Neural progenitor cell (in vitro differentiated cells): ENCODE measurements at regions not wholly inside any gene's neighbourhood (a gene's known extent, or its start where the extent isn't known, plus 50 kb on each side); places are given as distances from the start of the nearest gene placed in this dataset.

Experiments
- EZH2 ChIP-seq: fragments of 200-600 bp; sonication (generic); IDR thresholded peaks from 2 replicates; pipeline ENCODE4 v1.6.1; 2017; ENCODE audit warnings: antibody characterized with exemption, mild to moderate bottlenecking, moderate library complexity
- EZH2phosphoT487 ChIP-seq: fragments of 200-600 bp; sonication (generic); IDR thresholded peaks from 2 replicates; pipeline ENCODE4 v1.6.1; 2017; ENCODE audit warnings: antibody characterized with exemption
- TF ChIP-seq, protein P1 (sequence below): fragments of 200-600 bp; sonication (generic); IDR thresholded peaks from 2 replicates; pipeline ENCODE4 v1.5.1; 2017; ENCODE audit warnings: antibody characterized with exemption, mild to moderate bottlenecking

DNA sequence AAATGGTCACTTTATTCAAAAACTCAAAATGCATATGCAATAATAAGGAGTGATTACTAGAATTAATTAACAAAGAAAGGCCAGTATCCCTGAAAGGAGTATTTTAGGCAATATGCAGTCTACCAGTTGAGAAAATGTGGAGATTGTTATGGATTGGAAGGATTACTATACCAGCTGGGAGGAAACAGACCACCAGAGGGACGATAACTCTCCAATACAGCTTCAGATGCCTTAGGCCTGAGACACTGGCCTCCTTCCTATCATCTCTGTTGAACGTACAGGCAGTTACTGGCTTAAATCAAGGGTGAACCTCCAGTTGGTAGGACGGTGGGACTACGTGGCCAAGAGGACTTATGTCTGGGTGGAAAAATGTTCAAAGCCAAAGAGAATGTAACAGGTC, 336.4 kb upstream of the EPHA4 start:
- TF ChIP-seq, protein P1, sequence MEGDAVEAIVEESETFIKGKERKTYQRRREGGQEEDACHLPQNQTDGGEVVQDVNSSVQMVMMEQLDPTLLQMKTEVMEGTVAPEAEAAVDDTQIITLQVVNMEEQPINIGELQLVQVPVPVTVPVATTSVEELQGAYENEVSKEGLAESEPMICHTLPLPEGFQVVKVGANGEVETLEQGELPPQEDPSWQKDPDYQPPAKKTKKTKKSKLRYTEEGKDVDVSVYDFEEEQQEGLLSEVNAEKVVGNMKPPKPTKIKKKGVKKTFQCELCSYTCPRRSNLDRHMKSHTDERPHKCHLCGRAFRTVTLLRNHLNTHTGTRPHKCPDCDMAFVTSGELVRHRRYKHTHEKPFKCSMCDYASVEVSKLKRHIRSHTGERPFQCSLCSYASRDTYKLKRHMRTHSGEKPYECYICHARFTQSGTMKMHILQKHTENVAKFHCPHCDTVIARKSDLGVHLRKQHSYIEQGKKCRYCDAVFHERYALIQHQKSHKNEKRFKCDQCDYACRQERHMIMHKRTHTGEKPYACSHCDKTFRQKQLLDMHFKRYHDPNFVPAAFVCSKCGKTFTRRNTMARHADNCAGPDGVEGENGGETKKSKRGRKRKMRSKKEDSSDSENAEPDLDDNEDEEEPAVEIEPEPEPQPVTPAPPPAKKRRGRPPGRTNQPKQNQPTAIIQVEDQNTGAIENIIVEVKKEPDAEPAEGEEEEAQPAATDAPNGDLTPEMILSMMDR, result no peak
- TF ChIP-seq EZH2phosphoT487, result no peak
- TF ChIP-seq EZH2, result no peak
